GM19043 (cell line): ENCODE measurements at regions not wholly inside any gene's neighbourhood (a gene's known extent, or its start where the extent isn't known, plus 50 kb on each side); places are given as distances from the start of the nearest gene placed in this dataset.
"Not testable (repeated sequence)": the region's sequence is repeated elsewhere in the genome, so short reads cannot be mapped to it uniquely, and the experiment has no call there.

Source experiments
- ATAC-seq: cut with Tn5 transposase; IDR thresholded peaks from one replicate; pipeline ENCODE4 v1.9.1; 2021; ENCODE audit warnings: low read depth; ENCODE audit not compliant: unreplicated experiment

DNA sequence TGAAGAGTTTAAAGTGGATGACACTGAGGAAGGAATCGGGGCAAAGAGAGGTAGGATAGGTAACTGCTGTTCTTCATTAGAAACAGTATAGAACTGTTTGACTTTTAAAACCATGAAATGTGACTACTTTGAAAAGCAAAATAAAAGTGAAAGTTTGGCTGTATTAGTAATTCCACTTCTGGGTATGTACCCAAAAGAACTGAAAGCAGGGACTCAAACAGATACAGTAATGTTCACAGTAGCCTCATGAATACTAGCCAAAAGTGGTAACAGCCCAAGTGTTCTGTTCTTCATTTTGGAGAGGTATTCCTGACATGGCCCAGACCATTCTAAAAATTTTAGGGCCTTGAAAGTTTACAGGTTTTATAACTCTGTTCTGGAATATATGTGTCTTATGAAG lies 1055.4 kb downstream of the TBL1XR1 start:
- ATAC-seq: no peak

DNA sequence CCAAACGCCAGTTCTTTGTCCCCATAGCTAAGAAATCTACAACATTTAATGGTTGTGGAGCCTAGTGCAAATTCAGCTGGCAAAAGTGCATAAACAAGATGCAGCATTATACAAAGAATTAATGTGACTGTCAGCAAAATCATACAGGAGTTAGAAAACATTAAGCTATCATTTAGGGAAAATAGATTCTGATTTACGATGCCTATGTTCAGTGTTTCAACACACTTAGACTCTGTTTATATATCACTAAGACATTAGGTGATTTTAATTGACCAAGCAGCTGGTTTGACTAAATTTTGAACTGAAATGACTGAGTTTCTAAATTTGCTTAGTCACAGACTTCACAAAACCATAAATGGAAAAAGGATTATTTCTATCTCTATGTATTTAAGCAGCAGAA lies 1076.8 kb downstream of the TBL1XR1 start:
- no peak for ATAC-seq

DNA sequence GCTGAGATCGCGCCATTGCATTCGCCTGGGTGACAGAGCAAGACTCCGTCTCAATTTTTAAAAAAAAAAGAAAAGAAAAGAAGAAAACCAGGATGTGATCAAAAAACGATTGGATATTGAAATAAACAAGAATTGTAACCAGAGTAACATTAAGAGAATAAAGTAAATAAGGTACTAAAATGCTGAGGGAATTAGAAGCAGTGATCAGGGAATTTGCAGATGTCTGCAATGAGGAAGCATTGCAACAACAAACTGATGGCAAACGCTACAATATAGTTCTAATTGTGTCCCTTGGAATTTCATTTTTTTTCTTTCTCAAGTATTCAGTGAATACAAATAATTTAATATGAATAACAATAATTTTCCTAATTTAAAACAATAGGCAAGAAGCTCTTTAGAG lies 1077.5 kb downstream of the TBL1XR1 start:
- no peak for ATAC-seq

DNA sequence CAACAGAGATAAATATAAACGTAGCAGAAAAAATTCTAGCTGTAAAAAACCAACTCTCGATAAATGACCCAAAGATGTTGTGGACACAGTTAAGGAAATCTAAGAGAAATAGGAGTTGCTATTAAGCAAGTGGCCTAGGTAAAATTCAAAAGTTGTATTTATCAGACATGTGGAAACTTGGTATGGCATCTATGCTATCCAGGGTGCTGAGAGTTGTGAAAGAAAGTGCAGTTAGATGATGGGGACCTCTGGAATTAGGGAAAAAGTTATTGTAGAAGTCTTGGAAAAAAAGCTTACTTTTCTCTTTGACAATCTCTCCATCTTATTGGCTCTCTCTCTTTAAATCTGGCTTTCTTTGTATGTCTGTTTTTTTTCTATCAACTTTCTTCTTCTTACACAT lies 1090.9 kb downstream of the TBL1XR1 start:
- no peak for ATAC-seq

DNA sequence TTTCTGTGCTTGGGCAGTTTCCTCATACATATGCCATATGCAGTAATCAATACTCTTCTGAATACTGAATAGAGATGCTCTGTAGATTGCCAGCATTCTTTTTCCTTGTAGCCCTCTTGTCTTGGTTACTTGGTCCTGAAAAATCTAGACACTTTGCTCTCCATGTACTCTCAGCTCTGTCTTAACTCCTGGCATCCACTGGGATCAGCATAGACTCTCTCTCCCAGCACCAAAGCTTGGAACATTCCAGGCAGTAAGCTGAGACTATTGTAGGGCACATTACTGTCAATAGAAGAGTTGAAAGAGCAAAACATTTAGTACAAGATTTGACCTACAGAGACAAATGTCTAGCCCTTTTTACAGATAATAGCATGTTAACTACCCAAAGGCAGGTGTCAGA lies 1100.3 kb downstream of the TBL1XR1 start:
- ATAC-seq: no peak

DNA sequence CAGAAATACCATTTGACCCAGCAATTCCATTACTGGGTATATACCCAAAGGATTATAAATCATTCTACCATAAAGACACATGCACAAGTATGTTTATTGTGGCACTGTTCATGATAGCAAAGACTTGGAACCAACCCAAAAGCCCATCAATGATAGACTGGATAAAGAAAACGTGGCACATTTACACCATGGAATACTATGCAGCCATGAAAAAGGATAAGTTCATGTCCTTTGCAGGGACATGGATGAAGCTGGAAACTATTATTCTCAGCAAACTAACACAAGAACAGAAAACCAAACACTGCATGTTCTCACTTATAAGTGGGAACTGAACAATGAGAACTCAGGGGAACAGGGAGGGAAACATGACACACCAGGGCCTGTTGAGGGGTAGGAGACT lies 1103.4 kb downstream of the TBL1XR1 start:
- ATAC-seq: not testable (repeated sequence)

DNA sequence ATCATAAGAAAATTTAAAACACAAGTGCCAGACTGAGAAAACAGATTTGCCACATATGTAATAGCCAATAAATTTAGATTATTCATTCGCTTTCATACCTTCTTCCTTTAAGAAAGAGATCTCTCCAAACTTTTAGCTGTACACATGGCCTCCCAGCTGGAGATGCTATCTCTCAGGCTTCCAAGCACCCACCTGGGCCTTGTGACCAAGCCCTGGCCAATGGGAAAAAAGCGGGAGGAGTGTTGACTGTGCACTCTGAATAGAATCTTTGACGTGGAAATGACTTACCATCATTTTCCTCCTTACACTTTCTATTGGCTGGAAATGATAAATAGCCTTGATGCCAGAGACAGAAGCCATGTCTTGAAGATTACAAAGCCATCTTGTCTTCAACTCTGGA lies 1106.6 kb downstream of the TBL1XR1 start:
- ATAC-seq: no peak

DNA sequence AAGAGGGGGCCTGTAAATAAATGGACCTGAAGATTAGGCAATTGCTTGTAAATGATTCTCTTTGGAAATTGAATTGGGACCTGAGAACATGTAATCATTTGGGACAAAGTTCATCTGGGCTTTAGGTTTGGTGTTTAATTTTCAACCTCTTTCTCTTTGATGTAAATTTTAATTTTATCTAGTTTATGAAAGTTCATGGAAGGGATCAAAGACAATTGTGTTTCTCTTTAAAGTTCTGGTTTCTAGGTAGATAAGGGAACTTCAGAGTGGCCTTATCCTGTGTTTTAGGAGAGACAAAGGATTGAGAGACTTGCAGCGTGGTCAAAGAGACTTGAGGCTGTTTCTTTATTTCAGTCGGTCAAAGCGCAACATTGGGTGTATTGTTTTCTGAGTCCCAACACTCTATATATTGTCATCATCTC lies 1108.3 kb downstream of the TBL1XR1 start:
- ATAC-seq: no peak

DNA sequence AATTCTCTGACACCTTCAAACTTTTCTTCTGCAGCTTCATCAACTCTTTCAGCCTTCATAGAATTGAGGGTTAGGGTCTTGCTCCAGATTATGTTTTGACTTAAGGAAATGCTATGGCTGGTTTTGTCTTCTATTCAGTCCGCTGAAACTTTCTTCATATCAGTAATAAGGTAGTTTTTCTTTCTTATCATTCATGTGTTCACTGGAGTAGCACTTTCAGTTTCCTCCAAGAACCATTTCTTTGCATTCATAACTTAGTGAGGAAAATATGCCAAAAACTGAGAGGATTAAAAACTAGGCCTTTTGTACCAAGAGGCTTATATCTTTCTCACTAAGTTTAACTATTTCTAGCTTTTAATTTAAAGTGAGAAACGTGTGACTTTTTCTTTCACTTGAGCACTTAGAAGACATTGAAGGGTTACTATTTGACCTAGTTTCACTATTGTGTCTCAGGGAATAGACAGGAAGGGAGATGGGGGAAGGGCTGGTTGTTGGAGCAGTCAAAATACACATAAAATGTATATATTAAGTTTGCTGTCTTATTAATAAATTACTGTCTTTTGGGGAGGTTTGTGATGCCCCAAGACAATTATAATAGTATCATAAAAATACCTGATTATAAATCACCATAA lies 1110.1 kb downstream of the TBL1XR1 start:
- ATAC-seq: no peak

DNA sequence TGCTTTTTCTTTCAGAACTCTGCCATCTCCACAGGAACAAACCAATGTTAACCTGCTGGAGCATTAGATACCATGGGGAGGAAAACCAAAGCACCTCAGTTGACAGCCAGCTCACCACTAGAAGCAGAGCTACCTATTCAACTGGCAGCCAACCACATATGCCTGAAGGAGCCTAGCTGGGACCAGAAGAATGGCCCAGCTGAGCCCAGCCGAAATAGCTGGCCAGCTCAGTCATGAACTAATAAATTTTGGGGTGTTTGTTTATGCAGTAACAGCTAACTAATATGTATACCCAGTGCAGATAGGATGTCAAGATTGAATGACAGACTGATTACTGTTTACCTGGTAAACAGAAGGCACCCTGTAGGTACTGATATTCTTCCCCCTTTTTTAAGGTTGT lies 1117.5 kb downstream of the TBL1XR1 start:
- ATAC-seq: no peak

DNA sequence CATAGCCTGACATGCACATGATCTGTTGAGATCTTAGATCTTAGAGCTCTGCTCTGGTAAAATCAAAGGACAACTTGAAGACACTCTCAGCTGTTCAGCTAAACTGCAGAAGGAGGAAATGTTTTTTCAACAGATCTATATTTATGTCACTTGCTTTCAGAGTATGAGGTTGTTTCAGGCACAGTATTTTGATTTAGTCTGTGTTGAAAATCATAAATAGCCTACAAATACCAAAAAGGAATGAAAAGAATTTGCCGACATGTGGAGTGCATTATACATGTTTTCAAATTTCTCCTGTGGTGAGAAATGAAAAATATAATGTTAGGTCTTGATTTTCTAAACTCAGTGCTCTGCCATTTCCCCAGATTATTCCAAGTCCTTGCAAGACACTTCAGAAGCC lies 1118.4 kb downstream of the TBL1XR1 start:
- no peak for ATAC-seq

DNA sequence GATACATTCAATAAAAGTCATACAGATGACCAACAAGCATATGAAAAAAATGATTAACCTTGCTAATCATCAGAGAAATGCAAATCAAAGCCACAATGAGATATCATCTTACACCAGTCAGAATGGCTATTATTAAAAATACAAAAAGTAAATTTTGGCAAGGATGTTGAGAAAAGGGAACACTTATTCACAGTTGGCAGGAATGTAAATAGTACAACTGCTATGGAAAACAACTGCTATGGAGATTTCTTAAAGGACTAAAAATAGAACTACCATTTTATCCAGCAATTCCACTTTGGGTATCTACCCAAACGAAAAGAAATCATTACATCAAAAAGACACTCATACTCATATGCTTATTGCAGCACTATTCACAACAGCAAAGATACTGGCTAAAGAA lies 1121.8 kb downstream of the TBL1XR1 start:
- no peak for ATAC-seq

DNA sequence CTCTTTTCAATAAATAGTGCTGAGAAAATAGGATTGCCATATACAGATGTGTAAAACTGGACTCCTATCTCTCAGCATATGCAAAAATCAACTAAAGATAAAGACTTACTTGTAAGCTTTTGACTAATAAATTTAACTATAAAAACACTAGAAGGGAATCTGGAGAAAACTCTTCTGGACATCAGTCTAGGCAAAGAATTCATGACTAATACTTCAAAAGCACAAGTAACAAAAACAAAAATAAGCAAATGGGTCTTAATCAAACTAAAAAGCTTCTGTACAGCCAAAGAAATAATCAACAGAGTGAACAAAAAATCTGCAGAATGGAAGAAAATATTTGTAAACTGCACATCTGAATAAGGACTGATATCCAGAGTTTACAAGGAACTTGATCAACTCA lies 1122.2 kb downstream of the TBL1XR1 start:
- ATAC-seq: no peak

DNA sequence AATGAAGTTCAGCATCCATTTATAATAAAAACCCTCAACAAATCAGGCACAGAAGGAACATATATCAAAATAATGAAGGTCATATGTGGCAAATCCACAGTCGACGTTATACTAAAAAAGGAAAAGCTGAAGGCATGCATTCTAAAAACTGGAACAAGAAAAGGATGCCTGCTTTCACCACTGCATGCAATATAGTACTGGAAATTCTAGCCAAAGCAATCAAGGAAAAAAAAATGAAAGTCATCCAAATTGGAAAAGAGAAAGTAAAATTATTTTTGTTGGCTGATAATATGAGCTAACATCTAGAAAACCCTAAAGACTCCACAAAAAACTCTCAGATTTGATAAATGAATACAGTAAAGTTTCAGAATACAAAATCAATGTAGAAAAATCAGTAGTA lies 1123.2 kb downstream of the TBL1XR1 start:
- no peak for ATAC-seq

DNA sequence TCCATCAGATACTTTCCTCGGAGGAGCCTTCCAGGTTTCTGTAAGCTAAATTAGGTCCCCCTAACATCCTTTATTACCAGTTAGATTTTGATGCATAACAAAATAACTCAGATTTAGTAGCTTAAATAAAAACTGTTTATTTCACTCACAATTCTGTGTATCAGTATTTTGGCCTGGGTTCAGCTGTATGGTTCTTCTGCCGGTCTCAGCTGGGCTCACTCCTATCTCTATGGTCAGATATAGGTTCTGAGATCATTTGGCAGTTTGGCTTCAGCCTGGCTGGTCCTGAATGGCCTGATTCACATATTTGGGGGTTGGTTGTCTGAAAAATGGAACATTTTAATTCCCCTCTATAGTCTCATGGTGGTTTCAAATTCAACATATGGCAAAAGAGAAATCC lies 1125.3 kb downstream of the TBL1XR1 start:
- ATAC-seq: no peak

DNA sequence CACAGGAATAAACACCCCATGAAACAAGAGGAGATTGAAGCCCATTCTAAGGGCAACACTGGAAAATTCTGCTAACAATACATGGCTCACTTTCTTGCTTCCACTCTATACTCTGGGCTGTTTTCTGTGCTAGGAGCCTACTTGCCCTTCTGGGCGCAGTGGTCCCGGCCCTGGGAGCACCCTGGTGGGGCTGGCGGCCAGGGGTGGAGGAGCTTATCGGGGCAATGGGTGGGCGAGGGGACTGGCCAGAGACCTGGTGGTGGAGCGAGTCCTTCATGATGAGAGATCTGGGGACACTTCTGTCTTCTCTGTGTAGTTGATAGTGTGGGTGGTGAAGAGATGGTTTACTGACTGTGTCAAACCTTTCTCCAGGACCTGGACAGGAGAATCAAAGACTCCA lies 1128.5 kb downstream of the TBL1XR1 start:
- ATAC-seq: no peak

DNA sequence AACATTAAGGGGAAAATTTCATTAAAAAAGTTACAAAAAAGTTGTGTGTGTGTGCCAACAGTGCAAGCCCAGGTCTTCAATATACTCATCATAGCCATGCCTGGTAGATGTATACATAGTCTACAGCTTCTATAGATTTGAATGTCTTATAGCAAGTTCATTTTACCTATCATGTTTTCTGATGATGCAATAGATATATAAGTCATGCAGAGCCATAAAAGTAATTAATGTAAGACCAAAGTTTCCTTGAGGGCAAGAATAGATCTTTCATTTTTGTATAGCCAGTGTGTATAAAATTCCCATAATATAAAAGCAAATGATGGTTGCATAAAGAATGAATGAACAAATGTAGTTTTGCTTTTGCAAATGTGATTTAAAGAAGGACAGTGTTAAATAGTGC lies 1138.4 kb downstream of the TBL1XR1 start:
- no peak for ATAC-seq

DNA sequence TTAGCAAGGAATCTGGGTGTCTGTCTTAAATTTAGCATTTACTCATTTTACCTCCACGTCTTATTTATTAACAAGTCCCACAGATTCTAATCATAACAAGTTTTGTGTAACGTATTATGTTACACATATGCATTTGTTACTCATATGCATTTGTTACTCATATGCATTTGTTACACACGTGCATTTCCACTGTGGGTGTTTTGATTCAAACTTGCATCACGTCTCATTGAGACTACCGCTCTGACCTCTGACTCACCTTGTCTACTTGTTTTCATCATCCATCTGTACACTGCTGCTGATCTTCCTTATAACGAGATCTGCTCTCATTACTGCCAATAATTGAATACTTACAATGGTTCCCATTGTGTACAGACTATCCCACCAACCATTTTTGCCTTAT lies 1141.4 kb downstream of the TBL1XR1 start:
- ATAC-seq: no peak

DNA sequence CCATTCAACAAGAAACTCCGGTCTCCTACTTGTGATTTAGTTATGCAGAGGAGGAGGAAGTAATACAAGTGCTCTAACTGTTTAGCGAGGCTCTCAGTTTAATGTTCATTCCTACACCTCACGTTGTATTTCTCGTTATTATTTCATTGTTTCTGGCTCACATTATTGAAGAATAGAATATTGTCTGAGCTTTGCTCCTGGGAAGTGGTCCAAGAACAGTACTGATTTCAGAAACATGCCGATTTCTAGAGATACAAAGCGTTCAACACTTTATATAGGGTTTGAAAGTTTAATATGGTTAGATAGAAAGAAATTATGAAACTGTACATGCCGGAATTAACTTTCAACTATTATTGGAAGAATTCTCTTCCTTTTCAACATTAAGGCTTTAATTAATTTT lies 1145.5 kb downstream of the TBL1XR1 start:
- no peak for ATAC-seq

DNA sequence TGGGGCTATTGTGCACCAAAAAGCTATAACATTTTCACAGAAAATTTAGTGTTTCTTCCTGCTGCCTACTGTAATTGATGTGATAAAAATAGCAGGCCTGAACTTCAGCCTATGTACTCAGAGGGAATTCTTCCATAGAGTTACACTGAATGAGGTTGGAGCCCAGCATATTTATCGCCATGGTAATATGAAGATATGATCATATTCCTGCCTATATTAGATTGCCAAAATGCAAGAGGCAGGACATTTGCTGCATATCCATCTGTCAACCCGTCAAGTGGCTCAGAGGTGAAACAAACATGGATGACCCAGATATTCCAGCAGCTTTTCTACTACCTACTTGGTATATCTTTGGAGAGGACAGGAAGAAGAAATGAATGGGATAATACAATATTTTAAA lies 1150.6 kb downstream of the TBL1XR1 start:
- no peak for ATAC-seq

DNA sequence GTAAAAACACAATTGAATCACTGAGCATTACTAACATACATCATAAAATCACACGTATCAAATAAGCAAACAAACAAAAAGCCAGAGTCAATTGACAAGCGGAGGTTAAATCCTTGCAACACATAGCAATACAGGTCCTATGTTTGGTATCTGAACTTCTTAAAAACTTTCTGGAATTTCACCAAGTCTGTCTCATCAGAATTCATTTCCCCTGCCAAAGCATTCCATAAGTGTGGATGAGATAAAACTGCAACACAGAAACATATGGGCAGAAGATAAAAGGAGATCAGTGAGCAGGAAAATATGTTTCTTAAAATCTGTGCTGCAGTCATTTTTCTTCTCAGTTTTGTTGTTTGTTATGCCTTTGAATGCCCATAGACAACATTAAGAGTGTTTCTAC lies 1155.5 kb downstream of the TBL1XR1 start:
- ATAC-seq: no peak

DNA sequence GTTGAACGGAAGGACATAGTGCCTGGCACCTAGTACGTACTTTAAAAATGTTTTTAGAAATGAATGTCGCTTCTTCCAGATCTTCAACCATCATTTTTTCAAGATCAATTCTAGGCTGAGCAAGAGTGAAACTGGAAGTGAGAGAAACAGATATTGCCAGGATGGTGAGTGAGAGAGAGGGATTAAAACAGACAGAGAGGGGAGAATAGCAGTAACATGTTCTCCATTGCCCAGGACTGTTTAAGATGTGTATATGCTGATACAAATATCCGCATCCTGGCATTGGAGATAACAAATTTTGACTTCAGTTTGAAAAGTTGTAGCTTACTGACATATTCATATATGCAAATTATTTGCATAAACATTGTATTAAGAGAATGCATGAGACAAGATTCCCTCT lies 1156.1 kb downstream of the TBL1XR1 start:
- ATAC-seq: no peak

DNA sequence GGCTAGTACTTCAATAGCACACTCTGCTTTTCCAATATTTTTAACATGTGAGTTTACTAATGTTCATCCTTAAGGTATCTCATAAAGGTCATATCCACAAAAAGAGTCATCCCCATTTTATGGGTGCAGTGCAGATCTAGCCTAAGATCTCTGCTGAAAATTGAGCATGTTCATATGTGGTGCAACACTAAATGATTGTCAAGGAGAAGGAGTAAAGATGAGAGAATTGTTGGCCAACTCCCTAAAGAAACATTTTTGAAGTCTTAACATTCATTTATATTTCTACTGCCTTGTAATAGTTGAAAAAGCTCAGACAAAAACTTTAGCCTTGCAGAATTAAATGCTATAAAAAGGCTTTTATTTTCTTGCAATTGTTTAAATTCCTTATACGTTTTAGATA lies 1159.6 kb downstream of the TBL1XR1 start:
- no peak for ATAC-seq
